NCI-H1694 treated with DMSO at 0.1 percent for 48 hours (cell line): ENCODE measurements at regions not wholly inside any gene's neighbourhood (a gene's known extent, or its start where the extent isn't known, plus 50 kb on each side); places are given as distances from the start of the nearest gene placed in this dataset.
"Not testable (repeated sequence)": the region's sequence is repeated elsewhere in the genome, so short reads cannot be mapped to it uniquely, and the experiment has no call there.

Source experiments
- DNase-seq: peaks from one replicate; lab custom pipeline; 2025; lab: John Stamatoyannopoulos, UW

- no peak for DNase-seq
These were observed 307.1 kb upstream of the ZNF507 start for GRCh38 chr19:32038021-32038920.

DNA sequence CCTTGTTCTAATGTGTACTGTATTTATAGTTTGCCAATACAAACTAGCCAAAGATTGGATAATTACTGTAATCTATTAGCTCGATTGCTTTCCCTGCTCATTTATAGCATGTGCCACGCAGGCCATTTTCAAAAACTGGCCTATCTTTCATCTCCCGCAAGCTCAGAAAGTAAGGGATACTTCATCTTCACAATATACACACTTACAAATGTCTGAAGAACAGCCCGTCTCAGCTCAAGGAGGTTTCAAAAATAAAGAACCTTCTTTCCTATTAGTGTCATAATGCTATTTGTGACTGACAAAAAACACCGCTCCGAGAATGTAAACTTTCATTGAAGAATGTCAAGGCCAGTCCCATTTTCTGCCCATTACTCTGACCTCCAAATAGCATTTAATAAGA, 306.4 kb upstream of the ZNF507 start:
- DNase-seq = no peak

DNA sequence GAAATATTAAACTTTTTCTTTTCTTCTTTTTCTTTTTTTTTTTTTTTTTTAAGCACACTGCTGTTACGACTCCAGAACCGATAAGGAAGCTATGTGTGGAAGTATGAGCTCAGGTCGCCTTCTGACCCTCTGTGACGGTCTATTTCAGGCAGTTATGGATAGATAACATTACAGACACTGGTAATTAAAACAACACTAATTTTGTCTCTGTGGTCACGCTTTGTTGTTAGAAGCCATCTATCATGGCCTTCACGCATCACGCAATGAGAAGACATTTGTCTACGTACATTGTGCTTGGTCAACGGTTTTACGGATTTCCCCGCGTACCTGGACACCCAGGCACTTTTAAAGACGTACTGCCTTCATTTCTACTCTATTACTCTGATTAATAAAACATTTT, 306.0 kb upstream of the ZNF507 start:
- no peak for DNase-seq

DNA sequence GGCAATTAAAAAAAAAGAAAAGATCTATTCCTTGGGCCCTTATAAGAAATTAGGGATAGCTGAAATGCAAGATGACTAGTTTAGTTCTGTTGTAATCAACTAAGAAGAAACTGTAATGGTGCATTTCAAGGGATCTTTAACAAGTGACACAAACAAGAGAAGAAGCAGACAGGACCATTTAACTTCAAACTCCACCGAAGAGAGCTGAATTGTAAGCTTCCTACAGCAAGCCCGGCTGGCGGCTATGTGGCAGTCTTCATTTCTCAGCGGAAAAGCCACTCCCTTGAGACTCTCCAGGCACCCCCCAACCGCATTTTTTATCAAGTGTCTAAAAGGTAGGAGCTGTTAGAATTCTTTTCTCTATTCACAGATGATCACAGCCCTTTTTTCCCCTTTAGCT, 305.2 kb upstream of the ZNF507 start:
- DNase-seq = no peak

GRCh38 chr19:32041681-32042292, 303.6 kb upstream of the ZNF507 start:
- DNase-seq = peak; percentile 12

- no peak for DNase-seq
These were observed 297.6 kb upstream of the ZNF507 start for GRCh38 chr19:32047788-32048187.

DNA sequence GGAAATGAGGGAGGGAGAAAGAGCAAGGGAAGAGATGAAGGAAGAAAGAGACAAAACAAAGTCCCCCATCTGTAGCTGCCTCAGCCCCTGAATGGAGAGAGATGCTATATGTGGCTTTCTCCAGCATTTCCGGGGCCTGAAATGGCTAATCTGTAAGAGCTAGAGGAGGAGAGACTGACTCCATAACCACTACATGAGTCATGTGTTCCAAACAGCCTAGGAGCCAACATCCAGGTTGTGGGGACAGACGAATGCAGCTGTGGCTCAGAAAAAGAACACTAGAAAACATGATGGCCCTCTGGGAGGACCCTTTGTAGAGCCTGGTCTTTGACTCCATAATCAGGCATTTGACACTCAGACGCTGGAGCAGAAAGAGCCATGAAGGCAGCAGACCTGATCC, 292.0 kb upstream of the ZNF507 start:
- no peak for DNase-seq

GRCh38 chr19:32053861-32054260, 291.5 kb upstream of the ZNF507 start:
- no peak for DNase-seq

- DNase-seq = no peak
These were observed 287.3 kb upstream of the ZNF507 start for GRCh38 chr19:32058131-32058530.

DNA sequence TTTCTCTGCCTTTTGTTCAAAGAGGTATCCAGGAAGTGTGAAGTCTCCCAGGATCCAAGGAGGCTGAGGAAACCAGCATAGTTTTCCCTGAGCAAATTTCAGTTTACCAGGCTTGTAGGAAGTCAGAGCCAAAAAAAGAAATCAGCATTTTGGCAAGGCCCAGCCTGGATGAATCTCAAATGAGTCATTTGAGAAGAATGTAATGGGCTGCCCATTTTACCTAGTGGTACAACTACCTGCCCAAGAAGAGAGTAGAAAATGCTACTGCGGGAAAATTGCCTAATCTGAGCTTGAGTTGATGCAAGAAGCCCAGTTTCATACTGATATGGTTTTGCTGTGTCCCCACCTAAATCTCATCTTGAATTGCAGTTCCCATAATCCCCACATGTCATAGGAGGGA, 284.1 kb upstream of the ZNF507 start:
- DNase-seq = no peak

GRCh38 chr19:32063601-32064000, 281.8 kb upstream of the ZNF507 start:
- no peak for DNase-seq

DNA sequence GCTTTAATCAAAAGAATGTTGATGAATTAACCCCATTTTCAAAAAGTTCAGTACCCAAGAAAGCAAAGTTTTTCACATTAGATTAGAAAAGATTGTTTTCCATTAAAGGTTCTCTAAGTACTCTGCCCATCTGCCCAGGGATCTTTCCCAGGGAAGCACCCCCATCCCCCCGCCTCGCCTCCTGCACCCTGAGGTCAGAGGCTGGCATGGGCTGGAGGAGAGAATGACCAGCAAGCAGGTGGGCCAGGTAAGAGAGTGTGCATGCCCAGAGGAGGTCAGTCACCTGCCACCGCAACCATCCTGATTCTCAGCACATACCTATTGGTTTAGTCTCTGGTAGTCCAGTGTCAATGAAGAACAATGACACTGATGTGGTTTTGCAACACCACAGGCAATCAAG, 279.4 kb upstream of the ZNF507 start:
- no peak for DNase-seq

DNA sequence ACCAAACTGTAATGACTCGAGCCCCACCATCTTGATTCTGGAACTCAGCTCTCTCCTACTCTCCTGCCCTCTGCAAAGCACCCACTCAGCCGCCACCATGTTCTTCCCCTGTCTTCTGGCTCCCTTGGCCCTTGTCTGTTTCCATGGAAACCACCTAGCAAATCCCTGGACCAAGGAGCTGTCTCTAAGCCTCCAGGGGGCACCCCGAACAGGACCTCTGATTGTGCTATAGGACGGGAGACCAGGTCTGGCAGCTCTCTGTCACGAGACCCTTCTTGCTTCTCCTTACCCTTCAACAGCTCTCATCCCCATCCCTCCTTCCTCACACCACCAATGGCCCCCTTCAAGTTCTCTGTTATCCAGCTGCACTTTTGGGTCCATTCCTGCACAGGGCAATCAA, 277.7 kb upstream of the ZNF507 start:
- DNase-seq = no peak

DNA sequence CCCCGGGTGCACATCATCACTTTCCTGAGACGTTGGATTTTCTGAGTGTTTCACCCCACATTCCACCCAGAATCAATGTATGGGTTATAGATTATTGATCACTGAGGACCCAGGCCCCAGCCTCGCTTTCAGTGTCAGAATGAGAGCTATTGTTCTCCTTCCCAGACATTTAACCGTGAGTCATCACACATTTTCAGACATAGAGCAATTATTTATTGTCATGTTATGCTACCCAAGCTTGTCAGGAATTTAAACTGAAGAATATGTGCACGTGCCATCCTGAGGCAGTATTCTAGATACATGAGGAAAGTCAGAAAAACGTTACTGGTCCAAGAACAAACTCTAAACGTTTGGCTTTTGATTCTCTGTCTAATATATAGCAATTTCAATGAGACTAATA, 276.6 kb upstream of the ZNF507 start:
- no peak for DNase-seq

DNA sequence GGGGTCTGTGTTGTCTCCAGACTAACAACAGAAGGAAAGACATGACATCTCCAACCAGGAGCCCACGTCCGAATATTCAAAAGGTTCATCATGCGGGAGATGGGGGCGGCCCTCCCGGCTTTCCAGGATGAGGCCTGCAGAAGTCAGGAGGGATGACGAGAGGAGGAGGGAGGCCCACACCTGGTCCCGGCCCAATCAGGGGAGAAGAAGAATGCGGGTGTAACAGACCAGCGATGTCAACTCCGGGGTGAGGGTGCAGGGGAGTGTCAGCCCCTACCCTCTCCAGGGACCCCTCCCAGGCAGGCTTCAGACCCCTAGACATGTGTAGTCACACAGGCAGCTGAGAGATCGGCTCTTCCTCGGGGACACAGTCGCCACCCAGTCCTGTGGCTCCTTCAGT, 275.3 kb upstream of the ZNF507 start:
- DNase-seq = no peak

GRCh38 chr19:32082028-32082427, 263.4 kb upstream of the ZNF507 start:
- no peak for DNase-seq

DNA sequence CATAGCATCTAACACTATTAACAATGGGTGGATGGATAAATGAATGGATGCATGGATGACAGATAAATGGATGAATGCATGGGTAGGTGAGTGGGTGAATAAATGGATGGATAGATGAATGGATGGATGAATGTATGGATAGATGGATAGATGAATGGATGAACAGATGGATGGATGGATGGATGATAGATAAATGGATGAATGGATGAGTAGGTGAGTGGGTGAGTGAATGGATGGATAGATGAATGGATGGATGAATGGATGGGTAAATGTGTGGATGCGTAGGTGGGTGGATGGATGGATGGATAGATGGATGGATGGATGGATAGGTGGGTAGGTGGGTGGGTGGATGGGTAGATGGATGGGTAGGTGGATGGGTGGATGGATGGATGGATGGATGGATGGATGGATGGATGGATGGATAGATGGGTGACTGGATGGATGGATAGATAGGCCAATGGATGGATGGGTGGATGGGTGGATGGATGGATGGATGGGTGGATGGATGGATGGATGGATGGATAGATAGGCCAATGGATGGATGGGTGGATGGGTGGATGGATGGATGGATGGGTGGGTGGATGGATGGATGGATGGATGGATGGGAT, 260.6 kb upstream of the ZNF507 start:
- DNase-seq = not testable (repeated sequence)

- no peak for DNase-seq
These were observed 254.2 kb upstream of the ZNF507 start for GRCh38 chr19:32091241-32091640.

- no peak for DNase-seq
These were observed 248.4 kb upstream of the ZNF507 start for GRCh38 chr19:32097011-32097410.

DNA sequence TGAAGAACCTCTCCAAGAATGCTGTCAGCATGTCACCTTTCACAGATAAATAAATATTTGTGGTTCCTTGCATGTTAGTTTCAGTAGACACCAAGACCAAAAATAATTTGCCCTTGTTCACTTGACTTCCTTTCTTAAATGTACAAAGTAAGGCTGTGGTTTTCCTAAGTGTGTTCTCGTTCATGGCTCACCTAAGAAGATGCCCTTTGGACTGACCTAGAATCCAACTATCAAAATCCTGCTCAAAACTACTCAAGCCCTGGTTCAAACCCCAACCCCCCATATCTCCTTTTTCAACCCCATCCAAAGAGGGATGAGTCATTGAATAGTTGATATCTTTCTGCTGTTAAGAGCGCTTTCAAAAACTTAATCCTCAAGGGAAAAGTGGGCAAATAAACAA, 247.8 kb upstream of the ZNF507 start:
- DNase-seq = no peak

DNA sequence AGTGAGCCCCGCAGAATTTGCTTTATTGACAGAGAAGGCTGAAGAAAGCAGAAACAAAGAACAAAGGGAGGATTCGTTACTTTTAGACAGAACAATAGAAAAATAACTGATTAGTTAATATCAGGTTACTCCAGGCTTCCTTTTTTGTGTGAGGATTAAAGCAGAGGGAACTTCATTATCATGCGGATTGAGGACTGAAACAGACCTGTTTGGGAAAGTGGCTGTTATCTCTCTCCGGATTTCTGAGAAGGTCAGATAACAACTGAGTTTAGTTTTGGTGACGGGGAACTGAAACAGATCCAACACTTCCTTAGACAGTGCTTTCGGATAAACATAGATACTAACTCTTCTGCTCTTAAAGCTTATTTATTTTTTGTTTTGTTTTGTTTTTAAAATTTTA, 246.4 kb upstream of the ZNF507 start:
- DNase-seq = no peak

GRCh38 chr19:32101206-32101605, 244.2 kb upstream of the ZNF507 start:
- DNase-seq = no peak

DNA sequence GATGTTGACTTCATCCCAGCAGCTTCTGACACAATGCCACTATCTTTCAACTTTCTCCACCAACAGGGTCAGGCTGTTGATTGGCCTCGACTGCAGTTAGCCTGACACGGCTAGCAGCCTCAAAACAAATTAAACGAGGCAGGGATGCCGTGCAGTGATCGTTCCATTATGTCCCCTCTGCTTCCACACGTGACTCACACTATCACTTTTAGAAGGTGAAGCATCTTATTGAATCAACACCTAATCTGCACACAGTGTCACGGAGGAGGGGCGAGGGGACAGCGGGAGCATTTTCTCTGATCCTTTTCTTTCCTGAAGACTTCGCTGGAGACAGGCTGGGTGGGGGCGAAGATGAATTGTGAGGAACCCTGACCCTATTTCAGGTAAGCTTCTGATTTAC, 241.9 kb upstream of the ZNF507 start:
- no peak for DNase-seq
